ENCODE measurements at regions not wholly inside any gene's neighbourhood (a gene's known extent, or its start where the extent isn't known, plus 50 kb on each side); places are given as distances from the start of the nearest gene placed in this dataset.

DNA sequence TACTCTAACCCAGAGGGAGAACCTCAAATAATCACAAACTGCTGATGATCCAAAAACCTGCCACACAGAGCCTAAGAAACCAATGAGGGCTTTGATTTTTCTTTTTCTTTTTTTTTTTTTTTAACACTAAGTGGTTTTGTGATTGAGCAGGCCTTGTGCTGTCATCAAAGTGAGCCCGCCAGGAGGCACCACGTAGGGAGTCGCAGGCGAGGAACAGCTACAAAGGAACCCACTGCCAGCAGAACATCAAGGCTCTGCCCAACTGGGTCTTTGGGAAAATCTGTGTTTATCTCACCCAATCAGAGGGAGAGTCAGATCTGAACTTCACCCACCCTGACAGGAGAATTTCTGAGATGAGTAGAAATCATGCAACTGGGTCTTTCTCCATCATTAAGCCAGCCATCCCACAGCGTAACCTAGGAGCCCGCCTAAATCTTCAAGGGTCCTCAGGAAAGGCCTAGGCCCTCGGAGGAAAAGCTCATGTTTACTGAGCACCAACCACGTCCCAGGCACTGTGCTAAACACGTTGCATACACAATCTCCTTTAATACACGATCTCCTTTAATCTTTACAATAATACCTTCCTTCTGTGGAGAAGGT is 126.9 kb upstream of the FSTL4 start:
- no peaks in the 10 kb centered on the region for H3K27me3 ChIP-seq (replicated peaks in 1 of 4; ENCODE audit: control insufficient read depth in 3 of 4, extremely low read depth in 1 of 4, insufficient read depth in 3 of 4, low read length in 3 of 4)
- H2BK20ac ChIP-seq (ENCODE audit: low read length) = no peak overlapping the region
- H3K56ac ChIP-seq (replicated peaks; ENCODE audit: insufficient read length, low read depth, low read length) = no peak overlapping the region
- H3K18ac ChIP-seq (ENCODE audit: extremely low read depth, low read length) = no peak overlapping the region
- no peak overlapping the region for H3K4me2 ChIP-seq (ENCODE audit: insufficient read depth in 1 of 2, low read depth in 2 of 2, low read length in 2 of 2)
- no peak overlapping the region for H4K8ac ChIP-seq (ENCODE audit: extremely low read depth, insufficient read depth, low read length)
- no peak overlapping the region for H3K27ac ChIP-seq (ENCODE audit: low read depth, low read length)
- no peaks in the 10 kb centered on the region for H3K9me3 ChIP-seq (ENCODE audit: insufficient read depth in 2 of 2, low read depth in 1 of 2, low read length in 1 of 2)
- no peak overlapping the region for H3K4me3 ChIP-seq (ENCODE audit: extremely low read depth in 1 of 4, insufficient read depth in 2 of 4, low read depth in 3 of 4, low read length in 4 of 4)
- DNase-seq (ENCODE audit: low read depth in 1 of 2, low spot score in 2 of 2) = peak in 1 of 2 experiments; percentile 10
- no peak overlapping the region for H2AFZ ChIP-seq (ENCODE audit: low read length)
- FAIRE-seq = no peak
- no peak overlapping the region for H3K14ac ChIP-seq (ENCODE audit: insufficient read length)
- no peak overlapping the region for H2BK120ac ChIP-seq (replicated peaks; ENCODE audit: low read depth, low read length)
- H3K79me2 ChIP-seq (ENCODE audit: control insufficient read depth in 1 of 2, insufficient read depth in 2 of 2, low read length in 2 of 2) = no peaks in the 10 kb centered on the region; a peak in 1 of 4 replicates
- no peaks in the 10 kb centered on the region for H3K23me2 ChIP-seq (ENCODE audit: low read depth, low read length)
- peaks cover 0 to 1% of the 10 kb centered on the region in 2 experiments for H4K20me1 ChIP-seq (replicated peaks in 1 of 2; ENCODE audit: control insufficient read depth in 1 of 2, insufficient read depth in 2 of 2, low read length in 2 of 2)
- H3K4me1 ChIP-seq (replicated peaks in 1 of 4; ENCODE audit: control insufficient read depth in 3 of 4, insufficient read depth in 4 of 4, low read length in 3 of 4) = no peaks in the 10 kb centered on the region
- ChIA-PET CTCF (ENCODE audit: partially characterized antibody) (interaction anchor here (0.7 to 3.6 kb wide), 4 partner anchors 14 to 316 kb away, joined by 3 to 14 read pairs (median 4); no protein-coding TSS in a partner anchor), POLR2A (ENCODE audit: partially characterized antibody) (no interaction called here)
- no peaks in the 10 kb centered on the region for H3K79me1 ChIP-seq (ENCODE audit: low read depth, low read length)
- H4K5ac ChIP-seq (ENCODE audit: insufficient read length, low read depth, low read length) = no peak overlapping the region
- no peaks in the 10 kb centered on the region for H3K36me3 ChIP-seq (ENCODE audit: control insufficient read depth in 2 of 4, insufficient read depth in 4 of 4, low read length in 3 of 4)
- no peak overlapping the region for H2AK5ac ChIP-seq (ENCODE audit: low read depth, low read length)
- H3K23ac ChIP-seq (ENCODE audit: insufficient read length) = no peak overlapping the region
- H2BK15ac ChIP-seq (ENCODE audit: low read length) = no peak overlapping the region
- H2BK5ac ChIP-seq (ENCODE audit: low read depth, low read length) = no peak overlapping the region
- H3K9ac ChIP-seq (replicated peaks in 1 of 4; ENCODE audit: extremely low read depth in 1 of 4, low read depth in 3 of 4, low read length in 3 of 4) = no peak overlapping the region
- no peak overlapping the region for H4K91ac ChIP-seq (replicated peaks; ENCODE audit: insufficient read length, low read length)
- H2BK12ac ChIP-seq (ENCODE audit: low read depth, low read length) = no peak overlapping the region
- H3K4ac ChIP-seq (replicated peaks; ENCODE audit: insufficient read length, low read depth, low read length) = no peak overlapping the region
- 89% methylated on average over 10 of the region's 10 CpGs; no CpG with 5 or more reads in 1 of the 2 experiments for WGBS, 2 experiments (ENCODE audit: extremely low coverage in 1 of 2, insufficient coverage in 1 of 2, insufficient read length in 1 of 2, insufficient replicate concordance in 2 of 2, low coverage in 1 of 2, low lambda C conversion rate in 2 of 2, missing lambda C conversion rate in 1 of 2)
- no peak for TF ChIP-seq HDAC6 (IDR thresholded peaks at IDR 0.05; ENCODE audit: low read depth, low read length)
- TF ChIP-seq KDM5A (IDR thresholded peaks at IDR 0.05; ENCODE audit: low read length) = no peak
- TF ChIP-seq CBX5 (IDR thresholded peaks at IDR 0.05; ENCODE audit: low read depth, low read length) = no peak
- no peak for TF ChIP-seq EP300 (IDR thresholded peaks at IDR 0.05; ENCODE audit: borderline replicate concordance in 1 of 2, low read depth in 2 of 2, low read length in 2 of 2)
- TF ChIP-seq, protein P1, sequence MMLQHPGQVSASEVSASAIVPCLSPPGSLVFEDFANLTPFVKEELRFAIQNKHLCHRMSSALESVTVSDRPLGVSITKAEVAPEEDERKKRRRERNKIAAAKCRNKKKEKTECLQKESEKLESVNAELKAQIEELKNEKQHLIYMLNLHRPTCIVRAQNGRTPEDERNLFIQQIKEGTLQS (IDR thresholded peaks at IDR 0.05; ENCODE audit: insufficient read depth, low read depth, low read length) = no peak
- TF ChIP-seq SP2 (IDR thresholded peaks at IDR 0.05; ENCODE audit: low read length) = no peak
- no peak for TF ChIP-seq CEBPB (IDR thresholded peaks at IDR 0.05; ENCODE audit: low read depth, low read length)
- TF ChIP-seq SIRT6 (IDR thresholded peaks at IDR 0.05; ENCODE audit: low read length) = no peak
- no peak for TF ChIP-seq CTBP2 (IDR thresholded peaks at IDR 0.05; ENCODE audit: borderline replicate concordance, insufficient read depth, insufficient read length, low read length)
- no peak for TF ChIP-seq BACH1 (IDR thresholded peaks at IDR 0.05; ENCODE audit: low read length)
- TF ChIP-seq FOSL1 (IDR thresholded peaks at IDR 0.05; ENCODE audit: insufficient read depth, low read depth, low read length) = no peak
- TF ChIP-seq SIN3A (conservative IDR thresholded peaks at IDR 0.05 in 1 of 2, IDR thresholded peaks at IDR 0.05 in 1 of 2; ENCODE audit: low read depth in 1 of 2, low read length in 2 of 2) = no peak
- no peak for TF ChIP-seq POLR2A (IDR thresholded peaks at IDR 0.05; ENCODE audit: control extremely low read depth in 1 of 2, low read depth in 2 of 2, low read length in 2 of 2)
- TF ChIP-seq JUN (IDR thresholded peaks at IDR 0.05; ENCODE audit: low read depth, low read length) = no peak
